ENCODE measurements at regions not wholly inside any gene's neighbourhood (a gene's known extent, or its start where the extent isn't known, plus 50 kb on each side); places are given as distances from the start of the nearest gene placed in this dataset.

GRCh38 chr4:54373718-54374210 lies 144.7 kb downstream of the PDGFRA start:
- 91% methylated on average over 4 of the region's 4 CpGs; no CpG with 5 or more reads in 1 of the 2 experiments for WGBS, 2 experiments (ENCODE audit: extremely low coverage in 1 of 2, insufficient coverage in 1 of 2, insufficient read length in 1 of 2, insufficient replicate concordance in 2 of 2, low coverage in 1 of 2, low lambda C conversion rate in 2 of 2, missing lambda C conversion rate in 1 of 2)
- no peaks in the 10 kb centered on the region for H3K79me2 ChIP-seq (ENCODE audit: control insufficient read depth in 1 of 2, insufficient read depth in 2 of 2, low read length in 2 of 2)
- POLR2A ChIA-PET (ENCODE audit: partially characterized antibody): no interaction called here
- TF ChIP-seq ATF3 (IDR thresholded peaks at IDR 0.05; ENCODE audit: insufficient read depth, low read depth, low read length) (no peak), RXRA (IDR thresholded peaks at IDR 0.05; ENCODE audit: insufficient read depth, low read depth, low read length) (no peak), NANOG (IDR thresholded peaks at IDR 0.05; ENCODE audit: insufficient read depth, low read depth, low read length, poor library complexity, severe bottlenecking) (no peak), SAP30 (IDR thresholded peaks at IDR 0.05; ENCODE audit: insufficient read depth, insufficient replicate concordance, low read length) (no peak), CHD2 (IDR thresholded peaks at IDR 0.05; ENCODE audit: low read length) (no peak), CTCF (IDR thresholded peaks at IDR 0.05; ENCODE audit: control extremely low read depth in 1 of 3, insufficient read depth in 1 of 3, low read depth in 1 of 3, low read length in 3 of 3) (no peak), POU5F1 (IDR thresholded peaks at IDR 0.05; ENCODE audit: low read depth, low read length) (no peak), RAD21 (IDR thresholded peaks at IDR 0.05 in 1 of 2, conservative IDR thresholded peaks at IDR 0.05 in 1 of 2; ENCODE audit: low read depth in 2 of 2, low read length in 2 of 2) (no peak), SRF (IDR thresholded peaks at IDR 0.05; ENCODE audit: low read depth, low read length) (no peak), MAX (IDR thresholded peaks at IDR 0.05) (no peak)

More at GRCh38 chr4:54373718-54374210, 144.7 kb downstream of the PDGFRA start:
- H3K79me1 ChIP-seq (ENCODE audit: low read depth, low read length): no peaks in the 10 kb centered on the region
- H4K20me1 ChIP-seq (replicated peaks in 1 of 2; ENCODE audit: control insufficient read depth in 1 of 2, insufficient read depth in 2 of 2, low read length in 2 of 2): no peaks in the 10 kb centered on the region
- H3K4ac ChIP-seq (replicated peaks; ENCODE audit: insufficient read length, low read depth, low read length): no peak overlapping the region
- H3K14ac ChIP-seq (ENCODE audit: insufficient read length): no peak overlapping the region
- H3K18ac ChIP-seq (ENCODE audit: extremely low read depth, low read length): no peak overlapping the region
- CTCF ChIA-PET (ENCODE audit: partially characterized antibody): interaction anchor here (0.5 to 2.4 kb wide), 2 partner anchors 60 to 611 kb away, joined by 4 to 9 read pairs; no protein-coding TSS in a partner anchor
- no peaks in the 10 kb centered on the region for H3K9me3 ChIP-seq (ENCODE audit: insufficient read depth in 2 of 2, low read depth in 1 of 2, low read length in 1 of 2)
- no peaks in the 10 kb centered on the region for H3K4me1 ChIP-seq (replicated peaks in 1 of 4; ENCODE audit: control insufficient read depth in 3 of 4, insufficient read depth in 4 of 4, low read length in 3 of 4)
- no peak overlapping the region for H3K27ac ChIP-seq (ENCODE audit: low read depth, low read length)
- no peak overlapping the region for H2BK15ac ChIP-seq (ENCODE audit: low read length)
- H2AK5ac ChIP-seq (ENCODE audit: low read depth, low read length): no peak overlapping the region
- H2BK120ac ChIP-seq (replicated peaks; ENCODE audit: low read depth, low read length): no peak overlapping the region
- H3K4me2 ChIP-seq (ENCODE audit: insufficient read depth in 1 of 2, low read depth in 2 of 2, low read length in 2 of 2): no peak overlapping the region
- no peak overlapping the region for H3K4me3 ChIP-seq (ENCODE audit: extremely low read depth in 1 of 4, insufficient read depth in 2 of 4, low read depth in 3 of 4, low read length in 4 of 4)
- H3K23me2 ChIP-seq (ENCODE audit: low read depth, low read length): 0 out of 2 replicates have a peak, but pooled peaks cover 1% of the 10 kb centered on the region
- no peak overlapping the region for H4K91ac ChIP-seq (replicated peaks; ENCODE audit: insufficient read length, low read length)
- no peaks in the 10 kb centered on the region for H3K36me3 ChIP-seq (ENCODE audit: control insufficient read depth in 2 of 4, insufficient read depth in 4 of 4, low read length in 3 of 4)
- DNase-seq (ENCODE audit: low read depth in 1 of 2, low spot score in 2 of 2): no peak
- H3K56ac ChIP-seq (replicated peaks; ENCODE audit: insufficient read length, low read depth, low read length): no peak overlapping the region
- no peaks in the 10 kb centered on the region for H3K27me3 ChIP-seq (replicated peaks in 1 of 4; ENCODE audit: control insufficient read depth in 3 of 4, extremely low read depth in 1 of 4, insufficient read depth in 3 of 4, low read length in 3 of 4)
- FAIRE-seq: no peak
- H4K8ac ChIP-seq (ENCODE audit: extremely low read depth, insufficient read depth, low read length): no peak overlapping the region
- no peak overlapping the region for H3K23ac ChIP-seq (ENCODE audit: insufficient read length)
- H2BK20ac ChIP-seq (ENCODE audit: low read length): no peak overlapping the region
- no peak overlapping the region for H2AFZ ChIP-seq (ENCODE audit: low read length)
- no peak overlapping the region for H4K5ac ChIP-seq (ENCODE audit: insufficient read length, low read depth, low read length)
- no peak overlapping the region for H3K9ac ChIP-seq (replicated peaks in 1 of 4; ENCODE audit: extremely low read depth in 1 of 4, low read depth in 3 of 4, low read length in 3 of 4)
- H2BK5ac ChIP-seq (ENCODE audit: low read depth, low read length): no peak overlapping the region
- no peak overlapping the region for H2BK12ac ChIP-seq (ENCODE audit: low read depth, low read length)
